Activated CD4-positive, alpha-beta memory T cell treated with anti-CD3 and anti-CD28 coated beads for 36 hours (primary cell): ENCODE measurements at regions not wholly inside any gene's neighbourhood (a gene's known extent, or its start where the extent isn't known, plus 50 kb on each side); places are given as distances from the start of the nearest gene placed in this dataset.

Experiments used
- CTCF ChIA-PET: fragments of 350-600 bp; sonication (Branson Sonifier 250); formaldehyde crosslinking; loops from one replicate; lab custom pipeline; 2021; ENCODE audit warnings: antibody characterized with exemption, inconsistent platforms; lab: Charles Lee
- POLR2A ChIA-PET: fragments of 350-600 bp; sonication (Branson Sonifier 250); formaldehyde crosslinking; loops from one replicate; lab custom pipeline; 2021; ENCODE audit warnings: antibody characterized with exemption; lab: Charles Lee
- DNase-seq: peaks from one replicate; pipeline ENCODE4 v3.0.0-alpha.2; 2020
- H3K27ac Mint-ChIP-seq: one replicate; pipeline ENCODE4 v1.8.0; 2021; ENCODE audit warnings: mixed read lengths
- H3K27me3 Mint-ChIP-seq: one replicate; pipeline ENCODE4 v1.8.0; 2021; ENCODE audit warnings: mixed read lengths
- H3K36me3 Mint-ChIP-seq: one replicate; pipeline ENCODE4 v1.8.0; 2021; ENCODE audit warnings: mixed read lengths
- H3K4me1 Mint-ChIP-seq: one replicate; pipeline ENCODE4 v1.8.0; 2021; ENCODE audit warnings: low read depth, mixed read lengths
- H3K4me3 Mint-ChIP-seq: one replicate; pipeline ENCODE4 v1.8.0; 2021; ENCODE audit warnings: mild to moderate bottlenecking, mixed read lengths
- H3K9me3 Mint-ChIP-seq: one replicate; pipeline ENCODE4 v1.8.0; 2021; ENCODE audit warnings: mixed read lengths
- intact Hi-C: fragments of 100-400 bp; cut with micrococcal nuclease; formaldehyde crosslinking; loops from one replicate; pipeline ENCODE4 v1.15.1; 2023

GRCh38 chr4:126012691-126013290 lies 698.0 kb downstream of the FAT4 start:
- peaks cover 29% of the 10 kb centered on the region for H3K9me3 Mint-ChIP-seq
- ChIA-PET POLR2A (no interaction called here), CTCF (no interaction called here)
- no peak overlapping the region for H3K4me3 Mint-ChIP-seq
- H3K27ac Mint-ChIP-seq, result no peak overlapping the region
- DNase-seq, result no peak
- intact Hi-C loops, result no loop called here
- H3K27me3 Mint-ChIP-seq, result no peaks in the 10 kb centered on the region
- H3K4me1 Mint-ChIP-seq, result no peaks in the 10 kb centered on the region
- H3K36me3 Mint-ChIP-seq, result no peaks in the 10 kb centered on the region

GRCh38 chr4:126018274-126018673 lies 703.5 kb downstream of the FAT4 start:
- H3K4me3 Mint-ChIP-seq, result no peak overlapping the region
- no peaks in the 10 kb centered on the region for H3K27me3 Mint-ChIP-seq
- no peaks in the 10 kb centered on the region for H3K36me3 Mint-ChIP-seq
- ChIA-PET CTCF (no interaction called here), POLR2A (no interaction called here)
- H3K4me1 Mint-ChIP-seq, result no peaks in the 10 kb centered on the region
- intact Hi-C loops, result no loop called here
- H3K27ac Mint-ChIP-seq, result no peak overlapping the region
- DNase-seq, result no peak
- peaks cover 10% of the 10 kb centered on the region for H3K9me3 Mint-ChIP-seq

- Mint-ChIP-seq H3K4me3 (no peak overlapping the region), H3K27ac (no peak overlapping the region), H3K27me3 (no peaks in the 10 kb centered on the region), H3K9me3 (no peaks in the 10 kb centered on the region), H3K36me3 (no peaks in the 10 kb centered on the region), H3K4me1 (no peaks in the 10 kb centered on the region)
- intact Hi-C loops, result no loop called here
- ChIA-PET POLR2A (no interaction called here), CTCF (no interaction called here)
- no peak for DNase-seq
Measured at GRCh38 chr4:126023896-126024295, 709.1 kb downstream of the FAT4 start.

- no peak overlapping the region for H3K27ac Mint-ChIP-seq
- no peaks in the 10 kb centered on the region for H3K27me3 Mint-ChIP-seq
- POLR2A ChIA-PET, result no interaction called here
- no peak for DNase-seq
- peaks cover 7% of the 10 kb centered on the region for H3K9me3 Mint-ChIP-seq
- CTCF ChIA-PET, result no interaction called here
- H3K4me1 Mint-ChIP-seq, result no peaks in the 10 kb centered on the region
- intact Hi-C loops, result no loop called here
- no peak overlapping the region for H3K4me3 Mint-ChIP-seq
- H3K36me3 Mint-ChIP-seq, result no peaks in the 10 kb centered on the region
Measured at GRCh38 chr4:126027601-126028000, 712.8 kb downstream of the FAT4 start.

- POLR2A ChIA-PET, result no interaction called here
- intact Hi-C loops, result no loop called here
- DNase-seq, result no peak
- no peaks in the 10 kb centered on the region for H3K36me3 Mint-ChIP-seq
- H3K27ac Mint-ChIP-seq, result no peak overlapping the region
- H3K4me1 Mint-ChIP-seq, result no peaks in the 10 kb centered on the region
- no peak overlapping the region for H3K4me3 Mint-ChIP-seq
- H3K27me3 Mint-ChIP-seq, result no peaks in the 10 kb centered on the region
- CTCF ChIA-PET, result no interaction called here
- peaks cover 7% of the 10 kb centered on the region for H3K9me3 Mint-ChIP-seq
Measured at GRCh38 chr4:126028876-126029275, 714.1 kb downstream of the FAT4 start.

GRCh38 chr4:126037231-126037630 lies 722.5 kb downstream of the FAT4 start:
- DNase-seq, result no peak
- POLR2A ChIA-PET, result no interaction called here
- Mint-ChIP-seq H3K4me3 (no peak overlapping the region), H3K9me3 (peaks cover 11% of the 10 kb centered on the region), H3K27me3 (no peaks in the 10 kb centered on the region), H3K27ac (no peak overlapping the region), H3K4me1 (no peaks in the 10 kb centered on the region), H3K36me3 (no peaks in the 10 kb centered on the region)
- CTCF ChIA-PET, result no interaction called here
- intact Hi-C loops, result no loop called here

GRCh38 chr4:126038502-126039144 lies 723.9 kb downstream of the FAT4 start:
- H3K9me3 Mint-ChIP-seq, result peaks cover 11% of the 10 kb centered on the region
- H3K27ac Mint-ChIP-seq, result no peak overlapping the region
- POLR2A ChIA-PET, result no interaction called here
- intact Hi-C loops, result no loop called here
- no peaks in the 10 kb centered on the region for H3K4me1 Mint-ChIP-seq
- CTCF ChIA-PET, result no interaction called here
- no peaks in the 10 kb centered on the region for H3K36me3 Mint-ChIP-seq
- H3K4me3 Mint-ChIP-seq, result no peak overlapping the region
- no peaks in the 10 kb centered on the region for H3K27me3 Mint-ChIP-seq
- DNase-seq, result no peak

- no peak overlapping the region for H3K4me3 Mint-ChIP-seq
- no peaks in the 10 kb centered on the region for H3K27me3 Mint-ChIP-seq
- no peaks in the 10 kb centered on the region for H3K36me3 Mint-ChIP-seq
- intact Hi-C loops, result no loop called here
- H3K27ac Mint-ChIP-seq, result no peak overlapping the region
- no peak for DNase-seq
- CTCF ChIA-PET, result no interaction called here
- H3K9me3 Mint-ChIP-seq, result peaks cover 11% of the 10 kb centered on the region
- no peaks in the 10 kb centered on the region for H3K4me1 Mint-ChIP-seq
- POLR2A ChIA-PET, result no interaction called here
Measured at GRCh38 chr4:126046081-126046614, 731.4 kb downstream of the FAT4 start.

GRCh38 chr4:126047114-126047513 lies 732.4 kb downstream of the FAT4 start:
- intact Hi-C loops, result no loop called here
- no peak for DNase-seq
- H3K27ac Mint-ChIP-seq, result no peak overlapping the region
- no peaks in the 10 kb centered on the region for H3K36me3 Mint-ChIP-seq
- no peak overlapping the region for H3K4me3 Mint-ChIP-seq
- H3K27me3 Mint-ChIP-seq, result no peaks in the 10 kb centered on the region
- no peaks in the 10 kb centered on the region for H3K4me1 Mint-ChIP-seq
- H3K9me3 Mint-ChIP-seq, result peaks cover 11% of the 10 kb centered on the region
- POLR2A ChIA-PET, result no interaction called here
- CTCF ChIA-PET, result no interaction called here

GRCh38 chr4:126051689-126052424 lies 737.1 kb downstream of the FAT4 start:
- POLR2A ChIA-PET, result no interaction called here
- no peaks in the 10 kb centered on the region for H3K4me1 Mint-ChIP-seq
- H3K27ac Mint-ChIP-seq, result no peak overlapping the region
- H3K4me3 Mint-ChIP-seq, result no peak overlapping the region
- no peaks in the 10 kb centered on the region for H3K27me3 Mint-ChIP-seq
- no peak for DNase-seq
- H3K36me3 Mint-ChIP-seq, result no peaks in the 10 kb centered on the region
- peaks cover 4% of the 10 kb centered on the region for H3K9me3 Mint-ChIP-seq
- intact Hi-C loops, result no loop called here
- CTCF ChIA-PET, result no interaction called here

- Mint-ChIP-seq H3K27me3 (no peaks in the 10 kb centered on the region), H3K36me3 (no peaks in the 10 kb centered on the region), H3K4me3 (no peak overlapping the region), H3K27ac (no peak overlapping the region), H3K9me3 (peaks cover 6% of the 10 kb centered on the region), H3K4me1 (no peaks in the 10 kb centered on the region)
- intact Hi-C loops, result no loop called here
- POLR2A ChIA-PET, result no interaction called here
- DNase-seq, result no peak
- CTCF ChIA-PET, result no interaction called here
Measured at GRCh38 chr4:126056116-126056650, 741.4 kb downstream of the FAT4 start.

GRCh38 chr4:126057371-126057770 lies 742.6 kb downstream of the FAT4 start:
- ChIA-PET CTCF (no interaction called here), POLR2A (no interaction called here)
- Mint-ChIP-seq H3K36me3 (no peaks in the 10 kb centered on the region), H3K4me1 (no peaks in the 10 kb centered on the region), H3K4me3 (no peak overlapping the region), H3K27me3 (no peaks in the 10 kb centered on the region), H3K9me3 (peaks cover 8% of the 10 kb centered on the region), H3K27ac (no peak overlapping the region)
- intact Hi-C loops, result no loop called here
- DNase-seq, result no peak
